Smooth muscle cell (in vitro differentiated cells): ENCODE measurements at regions not wholly inside any gene's neighbourhood (a gene's known extent, or its start where the extent isn't known, plus 50 kb on each side); places are given as distances from the start of the nearest gene placed in this dataset.
"Not testable (repeated sequence)": the region's sequence is repeated elsewhere in the genome, so short reads cannot be mapped to it uniquely, and the experiment has no call there.

Experiments used
- DNase-seq: peaks from one replicate; lab custom pipeline; 2025; ENCODE audit not compliant: unreplicated experiment; lab: John Stamatoyannopoulos, UW
- H2AFZ ChIP-seq: fragments of 200-600 bp; sonication (generic); 2 replicates; pipeline ENCODE4 v1.6.0; 2016; ENCODE audit warnings: antibody characterized with exemption, low read depth, mild to moderate bottlenecking
- H3F3A ChIP-seq: fragments of 200-600 bp; sonication (generic); 2 replicates; pipeline ENCODE4 v1.6.0; 2017; ENCODE audit warnings: antibody characterized with exemption, low read depth
- H3K27ac ChIP-seq: fragments of 200-600 bp; sonication (generic); 2 replicates; pipeline ENCODE4 v1.5.1; 2016; ENCODE audit warnings: low read depth, mild to moderate bottlenecking
- H3K27me3 ChIP-seq: fragments of 200-600 bp; sonication (generic); 2 replicates; pipeline ENCODE4 v1.6.1; 2016; ENCODE audit warnings: low read depth, mild to moderate bottlenecking
- H3K36me3 ChIP-seq: fragments of 200-600 bp; sonication (generic); 2 replicates; pipeline ENCODE4 v1.5.1; 2016; ENCODE audit warnings: low read depth
- H3K4me1 ChIP-seq: fragments of 200-600 bp; sonication (generic); 2 replicates; pipeline ENCODE4 v1.5.1; 2016; ENCODE audit warnings: low read depth
- H3K4me2 ChIP-seq: fragments of 200-600 bp; sonication (generic); 2 replicates; pipeline ENCODE4 v1.6.0; 2016; ENCODE audit warnings: mild to moderate bottlenecking
- H3K4me3 ChIP-seq: fragments of 200-600 bp; sonication (generic); 2 replicates; pipeline ENCODE4 v1.5.1; 2016; ENCODE audit warnings: mild to moderate bottlenecking
- H3K79me2 ChIP-seq: fragments of 200-600 bp; sonication (generic); 2 replicates; pipeline ENCODE4 v1.6.0; 2016; ENCODE audit warnings: low read depth, mild to moderate bottlenecking
- H3K9ac ChIP-seq: fragments of 200-600 bp; sonication (generic); 2 replicates; pipeline ENCODE4 v1.6.0; 2016; ENCODE audit warnings: low read depth
- H3K9me3 ChIP-seq: fragments of 200-600 bp; sonication (generic); replicated peaks from 2 replicates; pipeline ENCODE4 v1.5.1; 2016; ENCODE audit warnings: low read depth
- H4K20me1 ChIP-seq: fragments of 200-600 bp; sonication (generic); 2 replicates; pipeline ENCODE4 v1.6.0; 2016; ENCODE audit warnings: low read depth
- CTCF ChIP-seq: fragments of 200-600 bp; sonication (generic); IDR thresholded peaks from 2 replicates; pipeline ENCODE4 v1.5.1; 2017; ENCODE audit warnings: borderline replicate concordance, mild to moderate bottlenecking, antibody characterized with exemption; ENCODE audit not compliant: insufficient read depth, poor library complexity, severe bottlenecking
- WGBS: methylation state at CpG from one replicate; pipeline ENCODE4 v1.1.7; 2016; ENCODE audit warnings: low lambda C conversion rate; 5-methylcytosine and 5-hydroxymethylcytosine counted together

GRCh38 chr14:80300351-80300750 is 89.0 kb upstream of the DIO2 start:
- TF ChIP-seq CTCF, result no peak
- H3K36me3 ChIP-seq, result no peaks in the 10 kb centered on the region
- no peak overlapping the region for H2AFZ ChIP-seq
- no peak overlapping the region for H3K27ac ChIP-seq
- no peak overlapping the region for H3K9ac ChIP-seq
- H4K20me1 ChIP-seq, result no peaks in the 10 kb centered on the region
- H3K27me3 ChIP-seq, result no peaks in the 10 kb centered on the region
- H3F3A ChIP-seq, result no peaks in the 10 kb centered on the region
- no peak for DNase-seq
- no peaks in the 10 kb centered on the region for H3K9me3 ChIP-seq
- no peaks in the 10 kb centered on the region for H3K4me1 ChIP-seq
- no peaks in the 10 kb centered on the region for H3K79me2 ChIP-seq
- 63% methylated on average over 2 of the region's 2 CpGs for WGBS
- H3K4me2 ChIP-seq, result no peak overlapping the region
- H3K4me3 ChIP-seq, result no peak overlapping the region

GRCh38 chr14:80298491-80299017 is 87.2 kb upstream of the DIO2 start:
- no peaks in the 10 kb centered on the region for H4K20me1 ChIP-seq
- no peaks in the 10 kb centered on the region for H3K4me1 ChIP-seq
- no peaks in the 10 kb centered on the region for H3K27me3 ChIP-seq
- no peak overlapping the region for H3K27ac ChIP-seq
- no peak overlapping the region for H3K9ac ChIP-seq
- H3K9me3 ChIP-seq, result no peaks in the 10 kb centered on the region
- DNase-seq, result no peak
- no peak overlapping the region for H3K4me3 ChIP-seq
- TF ChIP-seq CTCF, result no peak
- no peak overlapping the region for H2AFZ ChIP-seq
- no peaks in the 10 kb centered on the region for H3F3A ChIP-seq
- H3K4me2 ChIP-seq, result no peak overlapping the region
- no peaks in the 10 kb centered on the region for H3K36me3 ChIP-seq
- 87% methylated on average over 8 of the region's 8 CpGs for WGBS
- no peaks in the 10 kb centered on the region for H3K79me2 ChIP-seq

GRCh38 chr14:80291101-80291500 is 79.8 kb upstream of the DIO2 start:
- no peaks in the 10 kb centered on the region for H3K9me3 ChIP-seq
- H3K9ac ChIP-seq, result no peak overlapping the region
- H3F3A ChIP-seq, result no peaks in the 10 kb centered on the region
- WGBS, result 84% methylated on average over 1 of the region's 1 CpG
- no peaks in the 10 kb centered on the region for H3K79me2 ChIP-seq
- H2AFZ ChIP-seq, result no peak overlapping the region
- TF ChIP-seq CTCF, result no peak
- H3K27me3 ChIP-seq, result no peaks in the 10 kb centered on the region
- DNase-seq, result no peak
- no peaks in the 10 kb centered on the region for H3K4me1 ChIP-seq
- H4K20me1 ChIP-seq, result no peaks in the 10 kb centered on the region
- H3K27ac ChIP-seq, result no peak overlapping the region
- no peaks in the 10 kb centered on the region for H3K36me3 ChIP-seq
- H3K4me3 ChIP-seq, result no peak overlapping the region
- no peak overlapping the region for H3K4me2 ChIP-seq

DNA sequence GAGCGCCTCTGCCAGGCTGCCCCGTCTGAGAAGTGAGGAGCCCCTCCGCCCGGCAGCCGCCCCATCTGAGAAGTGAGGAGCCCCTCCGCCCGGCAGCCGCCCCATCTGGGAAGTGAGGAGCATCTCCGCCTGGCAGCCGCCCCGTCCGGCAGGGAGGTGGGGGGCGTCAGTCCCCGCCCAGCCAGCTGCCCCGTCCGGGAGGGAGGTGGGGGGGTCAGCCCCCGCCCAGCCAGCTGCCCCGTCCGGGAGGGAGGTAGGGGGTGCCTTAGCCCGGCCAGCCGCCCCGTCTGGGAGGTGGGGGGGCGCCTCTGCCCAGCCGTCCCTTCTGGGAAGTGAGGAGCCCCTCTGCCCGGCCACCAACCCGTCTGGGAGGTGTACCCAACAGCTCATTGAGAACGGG is 75.4 kb upstream of the DIO2 start:
- not testable (repeated sequence) for H3K36me3 ChIP-seq, H4K20me1 ChIP-seq, H3K79me2 ChIP-seq, H3K9me3 ChIP-seq, H3K27me3 ChIP-seq, H3K4me1 ChIP-seq, H2AFZ ChIP-seq, H3K4me2 ChIP-seq, H3K27ac ChIP-seq, H3F3A ChIP-seq, H3K4me3 ChIP-seq, H3K9ac ChIP-seq, DNase-seq
- WGBS, result 97% methylated on average over 12 of the region's 27 CpGs
